Activated CD4-positive, alpha-beta memory T cell treated with anti-CD3 and anti-CD28 coated beads for 36 hours (primary cell): ENCODE measurements at regions not wholly inside any gene's neighbourhood (a gene's known extent, or its start where the extent isn't known, plus 50 kb on each side); places are given as distances from the start of the nearest gene placed in this dataset.
"Not testable (repeated sequence)": the region's sequence is repeated elsewhere in the genome, so short reads cannot be mapped to it uniquely, and the experiment has no call there.

ENCODE experiments used
- CTCF ChIA-PET: fragments of 350-600 bp; sonication (Branson Sonifier 250); formaldehyde crosslinking; loops from one replicate; lab custom pipeline; 2021; ENCODE audit warnings: antibody characterized with exemption, inconsistent platforms; lab: Charles Lee
- POLR2A ChIA-PET: fragments of 350-600 bp; sonication (Branson Sonifier 250); formaldehyde crosslinking; loops from one replicate; lab custom pipeline; 2021; ENCODE audit warnings: antibody characterized with exemption; lab: Charles Lee
- DNase-seq: peaks from one replicate; pipeline ENCODE4 v3.0.0-alpha.2; 2020
- H3K27ac Mint-ChIP-seq: one replicate; pipeline ENCODE4 v1.8.0; 2021; ENCODE audit warnings: mixed read lengths
- H3K27me3 Mint-ChIP-seq: one replicate; pipeline ENCODE4 v1.8.0; 2021; ENCODE audit warnings: mixed read lengths
- H3K36me3 Mint-ChIP-seq: one replicate; pipeline ENCODE4 v1.8.0; 2021; ENCODE audit warnings: mixed read lengths
- H3K4me1 Mint-ChIP-seq: one replicate; pipeline ENCODE4 v1.8.0; 2021; ENCODE audit warnings: low read depth, mixed read lengths
- H3K4me3 Mint-ChIP-seq: one replicate; pipeline ENCODE4 v1.8.0; 2021; ENCODE audit warnings: mild to moderate bottlenecking, mixed read lengths
- H3K9me3 Mint-ChIP-seq: one replicate; pipeline ENCODE4 v1.8.0; 2021; ENCODE audit warnings: mixed read lengths
- intact Hi-C: fragments of 100-400 bp; cut with micrococcal nuclease; formaldehyde crosslinking; loops from one replicate; pipeline ENCODE4 v1.15.1; 2023

- peak overlapping the region; percentile 52 for H3K4me3 Mint-ChIP-seq
- CTCF ChIA-PET, H3K27ac Mint-ChIP-seq, H3K9me3 Mint-ChIP-seq, DNase-seq, H3K27me3 Mint-ChIP-seq, POLR2A ChIA-PET, H3K36me3 Mint-ChIP-seq, H3K4me1 Mint-ChIP-seq: not testable (repeated sequence)
- intact Hi-C loops = loop anchor here (5.0 kb wide), 1 partner anchor 57 kb away; the partner anchor contains the start of gene ASNS
Observed at GRCh38 chr7:97928844-97929243, 56.6 kb upstream of the ASNS start.

- POLR2A ChIA-PET = not testable (repeated sequence)
Observed at GRCh38 chr7:97927790-97928748, 55.9 kb upstream of the ASNS start.

More at GRCh38 chr7:97927790-97928748, 55.9 kb upstream of the ASNS start:
- peak; percentile 72 for DNase-seq
- intact Hi-C loops = loop anchor here (5.0 kb wide), 1 partner anchor 56 kb away; the partner anchor contains the start of gene ASNS
- H3K4me3 Mint-ChIP-seq = peak overlapping the region; percentile 57
- not testable (repeated sequence) for H3K27me3 Mint-ChIP-seq, H3K4me1 Mint-ChIP-seq, H3K27ac Mint-ChIP-seq, H3K36me3 Mint-ChIP-seq, H3K9me3 Mint-ChIP-seq
- CTCF ChIA-PET = interaction anchor here (1.1 kb wide), 1 partner anchor 56 kb away, joined by 3 read pairs; the partner anchor contains the start of gene ASNS
